Peyer's patch (tissue), 4 donors: ENCODE measurements at regions not wholly inside any gene's neighbourhood (a gene's known extent, or its start where the extent isn't known, plus 50 kb on each side); places are given as distances from the start of the nearest gene placed in this dataset.

Experiments
- POLR2A ChIP-seq, 2 donors: fragments of 450-650 bp; IDR thresholded peaks; one replicate each; pipeline ENCODE4 v1.5.1; 2017; ENCODE audit warnings: antibody characterized with exemption in 2 of 2, mild to moderate bottlenecking in 2 of 2, moderate library complexity in 2 of 2
- TF ChIP-seq, protein P1 (sequence below), 6 experiments: fragments of 450-650 bp in 4 of 6; fragments of 200-600 bp in 2 of 6; sonication (generic) in 1 of 6; IDR thresholded peaks; one replicate each; pipeline ENCODE4 v1.5.1; 2017 to 2019; ENCODE audit warnings: antibody characterized with exemption in 6 of 6, mild to moderate bottlenecking in 3 of 6, moderate library complexity in 1 of 6

DNA sequence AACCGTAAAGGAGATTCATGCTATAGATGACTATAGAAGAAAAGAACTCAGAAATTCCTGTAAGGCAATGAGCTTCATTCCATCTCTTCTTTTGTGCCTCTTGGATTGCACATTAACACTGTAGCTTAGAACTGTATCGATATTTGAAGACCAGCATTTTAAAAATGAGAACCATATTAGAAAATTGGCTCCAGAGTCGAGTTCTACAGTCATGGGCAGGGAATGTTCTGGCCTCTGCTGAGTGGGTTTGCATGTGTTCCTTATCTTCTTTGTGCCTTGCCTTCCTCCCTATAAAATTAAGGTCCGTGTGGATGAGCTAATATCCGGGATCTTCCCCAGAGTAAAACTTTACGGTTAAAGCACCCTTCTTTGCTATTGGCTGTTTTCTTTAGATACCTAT lies 77.4 kb upstream of the PLCL2 start:
- TF ChIP-seq, protein P1, sequence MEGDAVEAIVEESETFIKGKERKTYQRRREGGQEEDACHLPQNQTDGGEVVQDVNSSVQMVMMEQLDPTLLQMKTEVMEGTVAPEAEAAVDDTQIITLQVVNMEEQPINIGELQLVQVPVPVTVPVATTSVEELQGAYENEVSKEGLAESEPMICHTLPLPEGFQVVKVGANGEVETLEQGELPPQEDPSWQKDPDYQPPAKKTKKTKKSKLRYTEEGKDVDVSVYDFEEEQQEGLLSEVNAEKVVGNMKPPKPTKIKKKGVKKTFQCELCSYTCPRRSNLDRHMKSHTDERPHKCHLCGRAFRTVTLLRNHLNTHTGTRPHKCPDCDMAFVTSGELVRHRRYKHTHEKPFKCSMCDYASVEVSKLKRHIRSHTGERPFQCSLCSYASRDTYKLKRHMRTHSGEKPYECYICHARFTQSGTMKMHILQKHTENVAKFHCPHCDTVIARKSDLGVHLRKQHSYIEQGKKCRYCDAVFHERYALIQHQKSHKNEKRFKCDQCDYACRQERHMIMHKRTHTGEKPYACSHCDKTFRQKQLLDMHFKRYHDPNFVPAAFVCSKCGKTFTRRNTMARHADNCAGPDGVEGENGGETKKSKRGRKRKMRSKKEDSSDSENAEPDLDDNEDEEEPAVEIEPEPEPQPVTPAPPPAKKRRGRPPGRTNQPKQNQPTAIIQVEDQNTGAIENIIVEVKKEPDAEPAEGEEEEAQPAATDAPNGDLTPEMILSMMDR (IDR thresholded peaks at IDR 0.05): no peak
- TF ChIP-seq POLR2A (IDR thresholded peaks at IDR 0.05): no peak
